GM23248 (cell line): ENCODE measurements at regions not wholly inside any gene's neighbourhood (a gene's known extent, or its start where the extent isn't known, plus 50 kb on each side); places are given as distances from the start of the nearest gene placed in this dataset.

Source experiments
- DNase-seq: peaks from one replicate; pipeline ENCODE4 v3.0.0-alpha.2; 2015
- H2AFZ ChIP-seq: fragments of 200-600 bp; sonication (generic); 2 replicates; pipeline ENCODE4 v1.6.1; 2016; ENCODE audit warnings: antibody characterized with exemption
- H3F3A ChIP-seq: fragments of 200-600 bp; sonication (generic); 2 replicates; pipeline ENCODE4 v1.6.1; 2016; ENCODE audit warnings: mild to moderate bottlenecking, antibody characterized with exemption, mixed run types; ENCODE audit not compliant: insufficient read depth
- H3K27ac ChIP-seq: fragments of 200-600 bp; sonication (generic); 2 replicates; pipeline ENCODE4 v1.5.1; 2016; ENCODE audit warnings: mild to moderate bottlenecking
- H3K27me3 ChIP-seq: fragments of 200-600 bp; sonication (generic); replicated peaks from 2 replicates; pipeline ENCODE4 v1.6.1; 2016; ENCODE audit warnings: mild to moderate bottlenecking; ENCODE audit not compliant: insufficient read depth
- H3K36me3 ChIP-seq: fragments of 200-600 bp; sonication (generic); 2 replicates; pipeline ENCODE4 v1.6.1; 2016; ENCODE audit warnings: low read depth, mild to moderate bottlenecking
- H3K4me1 ChIP-seq: fragments of 200-600 bp; sonication (generic); 2 replicates; pipeline ENCODE4 v1.6.1; 2016; ENCODE audit warnings: mild to moderate bottlenecking; ENCODE audit not compliant: insufficient read depth
- H3K4me2 ChIP-seq: fragments of 200-600 bp; sonication (generic); one replicate; pipeline ENCODE4 v1.6.1; 2016; ENCODE audit warnings: mild to moderate bottlenecking; ENCODE audit not compliant: unreplicated experiment
- H3K4me3 ChIP-seq: fragments of 200-600 bp; sonication (generic); 2 replicates; pipeline ENCODE4 v1.5.1; 2016; ENCODE audit warnings: mild to moderate bottlenecking
- H3K79me2 ChIP-seq: fragments of 200-600 bp; sonication (generic); 2 replicates; pipeline ENCODE4 v1.6.1; 2016; ENCODE audit warnings: mild to moderate bottlenecking; ENCODE audit not compliant: insufficient read depth
- H3K9ac ChIP-seq: fragments of 200-600 bp; sonication (generic); 2 replicates; pipeline ENCODE4 v1.6.1; 2016; ENCODE audit warnings: mild to moderate bottlenecking
- H3K9me2 ChIP-seq: fragments of 200-600 bp; sonication (generic); 2 replicates; pipeline ENCODE4 v1.6.1; 2016; ENCODE audit warnings: mixed run types, mild to moderate bottlenecking, moderate library complexity; ENCODE audit not compliant: insufficient read depth
- H3K9me3 ChIP-seq: fragments of 200-600 bp; sonication (generic); one replicate; pipeline ENCODE4 v1.6.1; 2017; ENCODE audit warnings: low read depth
- H4K20me1 ChIP-seq: fragments of 200-600 bp; sonication (generic); 2 replicates; pipeline ENCODE4 v1.6.0; 2016; ENCODE audit not compliant: insufficient read depth
- EZH2 ChIP-seq: fragments of 200-600 bp; sonication (generic); IDR thresholded peaks from 2 replicates; pipeline ENCODE4 v1.6.1; 2018; ENCODE audit warnings: antibody characterized with exemption, mild to moderate bottlenecking; ENCODE audit not compliant: insufficient read depth, poor library complexity, severe bottlenecking
- EZH2phosphoT487 ChIP-seq: fragments of 200-600 bp; sonication (generic); IDR thresholded peaks from 2 replicates; pipeline ENCODE4 v1.6.1; 2018; ENCODE audit warnings: antibody characterized with exemption, moderate library complexity, mild to moderate bottlenecking, low read depth; ENCODE audit not compliant: insufficient read depth
- WGBS, 2 experiments: methylation state at CpG; one replicate each; pipeline ENCODE4 v1.1.6; 2015 to 2017; ENCODE audit warnings: low lambda C conversion rate in 2 of 2, low coverage in 1 of 2; ENCODE audit errors: missing lambda C conversion rate in 2 of 2; 5-methylcytosine and 5-hydroxymethylcytosine counted together
- in situ Hi-C: fragments of 300-500 bp; cut with MboI; formaldehyde crosslinking; loops from 2 replicates; pipeline ENCODE4 v1.15.0; 2020

DNA sequence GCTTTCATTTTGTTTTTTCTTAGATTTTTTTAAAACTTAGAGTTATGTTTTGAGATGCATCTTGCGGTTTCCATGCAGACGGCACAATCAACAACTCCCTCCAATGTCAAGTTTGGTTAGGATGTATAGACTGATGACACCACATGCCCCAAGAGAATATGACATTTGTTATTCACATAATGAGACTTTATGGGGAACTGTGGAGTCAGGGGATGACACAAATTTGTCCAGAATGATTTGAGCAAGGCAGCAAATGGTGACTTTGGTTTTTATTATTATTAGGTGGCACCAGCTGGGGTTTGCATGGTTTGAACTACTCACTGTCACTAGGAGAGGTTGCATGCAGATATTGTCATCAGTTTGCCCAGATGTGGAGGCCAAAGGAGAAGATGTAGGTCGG, 461.8 kb upstream of the PRKX start:
- Histone ChIP-seq H3K36me3 (no peaks in the 10 kb centered on the region), H3K9me2 (no peaks in the 10 kb centered on the region), H3K4me3 (no peak overlapping the region), H4K20me1 (no peaks in the 10 kb centered on the region), H3K9ac (no peak overlapping the region), H3K9me3 (no peaks in the 10 kb centered on the region), H3K27me3 (no peaks in the 10 kb centered on the region), H3K4me2 (no peak overlapping the region), H3K4me1 (no peaks in the 10 kb centered on the region), H3F3A (no peaks in the 10 kb centered on the region), H3K79me2 (no peaks in the 10 kb centered on the region), H2AFZ (no peak overlapping the region), H3K27ac (no peak overlapping the region)
- WGBS, 2 experiments: 7 to 23% methylated on average over 3 of the region's 3 CpGs
- TF ChIP-seq EZH2phosphoT487 (no peak), EZH2 (no peak)
- in situ Hi-C loops: no loop called here
- no peak for DNase-seq

DNA sequence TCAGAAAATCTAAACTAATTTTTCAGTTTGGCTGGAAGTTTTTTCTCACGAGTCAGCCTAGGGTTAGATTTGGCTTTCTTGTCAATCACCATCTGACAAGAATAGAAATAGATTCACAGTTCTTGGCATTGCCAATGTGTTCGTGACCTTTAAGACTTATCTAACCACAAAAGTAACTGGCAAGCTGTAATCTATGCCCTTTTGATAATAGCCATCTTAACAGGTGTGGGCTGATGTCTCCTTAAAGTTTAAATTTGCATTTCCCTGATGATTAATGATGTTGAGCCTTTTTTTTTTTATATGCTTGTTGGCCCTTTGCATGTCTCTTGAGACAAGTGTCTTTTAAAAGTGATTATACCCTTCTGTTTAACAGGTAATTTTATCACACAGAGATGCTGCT, 460.3 kb upstream of the PRKX start:
- H3K79me2 ChIP-seq: no peaks in the 10 kb centered on the region
- no peaks in the 10 kb centered on the region for H3K4me1 ChIP-seq
- no peak overlapping the region for H3K4me3 ChIP-seq
- in situ Hi-C loops: no loop called here
- H3K9me3 ChIP-seq: no peaks in the 10 kb centered on the region
- no peak for DNase-seq
- 17 to 18% methylated on average over 2 of the region's 2 CpGs for WGBS, 2 experiments
- no peak overlapping the region for H3K4me2 ChIP-seq
- no peaks in the 10 kb centered on the region for H3F3A ChIP-seq
- no peak overlapping the region for H3K9ac ChIP-seq
- H3K27ac ChIP-seq: no peak overlapping the region
- no peaks in the 10 kb centered on the region for H3K36me3 ChIP-seq
- no peaks in the 10 kb centered on the region for H4K20me1 ChIP-seq
- H3K9me2 ChIP-seq: no peaks in the 10 kb centered on the region
- TF ChIP-seq EZH2phosphoT487: no peak
- no peak for TF ChIP-seq EZH2
- no peak overlapping the region for H2AFZ ChIP-seq
- H3K27me3 ChIP-seq: no peaks in the 10 kb centered on the region

DNA sequence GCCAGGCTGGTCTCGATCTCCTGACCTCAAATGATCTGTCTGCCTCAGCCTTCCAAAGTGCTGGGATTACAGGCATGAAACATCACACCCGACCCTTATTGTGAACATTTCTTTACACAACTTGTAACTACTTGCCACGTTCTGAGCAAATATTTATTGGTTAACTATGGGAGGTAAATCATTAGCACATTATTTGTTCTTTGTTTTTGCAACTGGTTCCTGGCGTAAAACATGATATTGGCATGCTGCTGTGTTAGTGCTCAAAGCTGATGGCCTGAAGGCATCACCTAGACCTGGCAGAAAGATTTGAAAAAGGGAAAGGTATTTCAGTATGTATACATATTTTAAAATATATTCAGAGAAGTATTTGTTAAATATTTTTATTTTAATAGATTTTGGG, 438.3 kb upstream of the PRKX start:
- Histone ChIP-seq H3K4me1 (no peaks in the 10 kb centered on the region), H3K36me3 (no peaks in the 10 kb centered on the region), H2AFZ (no peak overlapping the region), H3K9me2 (no peaks in the 10 kb centered on the region), H3K79me2 (no peaks in the 10 kb centered on the region), H3K4me2 (no peak overlapping the region), H4K20me1 (no peaks in the 10 kb centered on the region), H3K27me3 (no peaks in the 10 kb centered on the region), H3K27ac (no peak overlapping the region), H3K4me3 (no peak overlapping the region), H3F3A (no peaks in the 10 kb centered on the region), H3K9me3 (no peaks in the 10 kb centered on the region), H3K9ac (no peak overlapping the region)
- WGBS, 2 experiments: 12 to 14% methylated on average over 4 of the region's 4 CpGs
- no peak for TF ChIP-seq EZH2
- no peak for TF ChIP-seq EZH2phosphoT487
- no peak for DNase-seq
- in situ Hi-C loops: no loop called here

DNA sequence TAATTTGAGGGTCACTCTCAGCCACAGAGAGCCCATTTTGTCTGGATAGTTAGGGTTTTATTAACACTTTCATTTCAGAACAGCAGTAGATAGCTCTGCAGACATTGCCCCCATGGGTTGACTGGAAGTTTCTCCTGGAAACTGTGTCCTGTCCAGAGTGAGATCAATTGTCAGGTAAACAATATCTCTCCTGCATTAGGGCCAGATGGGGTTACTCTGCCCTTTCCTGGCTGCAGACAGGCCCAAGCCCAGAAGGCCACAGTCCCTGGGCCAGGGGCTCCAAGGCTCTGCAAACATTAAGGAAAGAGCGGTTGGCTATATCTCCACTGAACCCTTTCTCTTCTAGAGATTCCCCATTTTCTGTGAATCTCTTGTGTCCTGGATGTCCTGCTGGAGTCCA, 436.8 kb upstream of the PRKX start:
- H3K27ac ChIP-seq: no peak overlapping the region
- H2AFZ ChIP-seq: no peak overlapping the region
- H3K36me3 ChIP-seq: no peaks in the 10 kb centered on the region
- WGBS, 2 experiments: 33 to 50% methylated on average over 1 of the region's 1 CpG
- TF ChIP-seq EZH2: no peak
- no peak for TF ChIP-seq EZH2phosphoT487
- no peaks in the 10 kb centered on the region for H4K20me1 ChIP-seq
- H3K9me2 ChIP-seq: no peaks in the 10 kb centered on the region
- H3K27me3 ChIP-seq: no peaks in the 10 kb centered on the region
- H3K4me3 ChIP-seq: no peak overlapping the region
- in situ Hi-C loops: no loop called here
- H3F3A ChIP-seq: no peaks in the 10 kb centered on the region
- H3K4me2 ChIP-seq: no peak overlapping the region
- H3K79me2 ChIP-seq: no peaks in the 10 kb centered on the region
- H3K4me1 ChIP-seq: no peaks in the 10 kb centered on the region
- no peak overlapping the region for H3K9ac ChIP-seq
- H3K9me3 ChIP-seq: no peaks in the 10 kb centered on the region
- no peak for DNase-seq

DNA sequence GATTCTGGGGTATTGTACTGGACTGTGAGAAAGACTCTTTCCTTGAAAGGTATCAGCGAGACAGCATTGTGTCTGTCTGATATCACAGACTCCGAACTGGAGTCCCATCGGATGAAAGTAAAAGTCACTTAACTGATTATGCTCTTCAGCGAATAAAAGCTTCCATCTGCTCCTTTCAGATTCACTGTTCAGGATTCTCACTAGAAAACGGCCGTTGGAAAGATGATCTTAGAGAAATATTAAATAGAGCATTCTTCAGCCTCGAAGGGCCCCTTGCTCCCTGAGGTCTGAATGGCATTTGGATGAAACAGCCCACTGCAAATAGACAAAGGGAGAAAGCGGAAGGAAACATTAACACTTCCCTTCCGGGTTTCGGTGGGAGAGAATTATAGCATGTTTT, 416.2 kb upstream of the PRKX start:
- no peak for DNase-seq
- Histone ChIP-seq H3K4me1 (no peaks in the 10 kb centered on the region), H2AFZ (no peak overlapping the region), H3K36me3 (no peaks in the 10 kb centered on the region), H4K20me1 (no peaks in the 10 kb centered on the region), H3K9me2 (no peaks in the 10 kb centered on the region), H3K4me3 (no peak overlapping the region), H3K79me2 (no peaks in the 10 kb centered on the region), H3K27ac (no peak overlapping the region), H3K9ac (no peak overlapping the region), H3K4me2 (no peak overlapping the region), H3K27me3 (no peaks in the 10 kb centered on the region), H3K9me3 (no peaks in the 10 kb centered on the region), H3F3A (no peaks in the 10 kb centered on the region)
- WGBS, 2 experiments: 1 to 5% methylated on average over 9 to 10 of the region's 10 CpGs
- in situ Hi-C loops: no loop called here
- no peak for TF ChIP-seq EZH2phosphoT487
- TF ChIP-seq EZH2: no peak
